NOMO-1 treated with dmso at 0.1 percent for 144 hours (cell line): ENCODE measurements at regions not wholly inside any gene's neighbourhood (a gene's known extent, or its start where the extent isn't known, plus 50 kb on each side); places are given as distances from the start of the nearest gene placed in this dataset.
A peak's percentile ranks its signal among the peaks of the same experiment; 100 is the strongest.

ENCODE experiments used
- DNase-seq: peaks from one replicate; lab custom pipeline; 2025; ENCODE audit not compliant: unreplicated experiment; lab: John Stamatoyannopoulos, UW

DNA sequence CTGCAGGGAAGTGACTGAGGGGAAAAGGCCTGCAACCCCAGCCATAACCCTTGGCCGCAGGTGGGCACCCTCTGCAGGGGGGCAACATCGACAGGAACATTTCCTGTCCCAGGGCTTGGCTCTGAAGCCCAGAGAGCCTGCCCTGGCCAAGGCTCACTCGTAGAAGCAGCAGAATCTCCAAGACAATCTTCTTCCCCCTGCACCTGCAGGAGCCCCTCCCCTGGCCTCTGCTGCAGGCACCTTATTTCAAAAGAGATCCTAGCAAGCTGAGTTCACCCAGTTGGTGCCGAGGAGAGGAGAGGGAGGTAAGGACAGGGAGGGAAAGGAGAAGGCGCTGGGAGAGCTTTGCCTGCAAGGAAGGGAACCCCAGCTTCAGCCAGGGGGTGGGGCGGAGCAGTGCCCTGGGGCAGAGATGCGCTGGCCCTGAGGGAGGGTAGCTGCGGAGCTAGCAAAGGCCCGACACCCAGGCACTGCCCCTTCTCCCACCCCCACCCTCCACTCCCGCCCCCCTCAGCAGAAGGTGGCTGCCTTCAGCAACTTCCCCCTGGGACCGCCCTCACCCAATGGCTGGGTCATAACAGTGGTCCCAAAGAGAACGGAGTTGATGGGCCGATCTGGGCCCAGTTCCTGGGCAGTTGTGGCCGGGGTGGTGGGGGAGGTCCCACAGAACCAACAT is 104.3 kb upstream of the TNRC6C start:
- no peak for DNase-seq

DNA sequence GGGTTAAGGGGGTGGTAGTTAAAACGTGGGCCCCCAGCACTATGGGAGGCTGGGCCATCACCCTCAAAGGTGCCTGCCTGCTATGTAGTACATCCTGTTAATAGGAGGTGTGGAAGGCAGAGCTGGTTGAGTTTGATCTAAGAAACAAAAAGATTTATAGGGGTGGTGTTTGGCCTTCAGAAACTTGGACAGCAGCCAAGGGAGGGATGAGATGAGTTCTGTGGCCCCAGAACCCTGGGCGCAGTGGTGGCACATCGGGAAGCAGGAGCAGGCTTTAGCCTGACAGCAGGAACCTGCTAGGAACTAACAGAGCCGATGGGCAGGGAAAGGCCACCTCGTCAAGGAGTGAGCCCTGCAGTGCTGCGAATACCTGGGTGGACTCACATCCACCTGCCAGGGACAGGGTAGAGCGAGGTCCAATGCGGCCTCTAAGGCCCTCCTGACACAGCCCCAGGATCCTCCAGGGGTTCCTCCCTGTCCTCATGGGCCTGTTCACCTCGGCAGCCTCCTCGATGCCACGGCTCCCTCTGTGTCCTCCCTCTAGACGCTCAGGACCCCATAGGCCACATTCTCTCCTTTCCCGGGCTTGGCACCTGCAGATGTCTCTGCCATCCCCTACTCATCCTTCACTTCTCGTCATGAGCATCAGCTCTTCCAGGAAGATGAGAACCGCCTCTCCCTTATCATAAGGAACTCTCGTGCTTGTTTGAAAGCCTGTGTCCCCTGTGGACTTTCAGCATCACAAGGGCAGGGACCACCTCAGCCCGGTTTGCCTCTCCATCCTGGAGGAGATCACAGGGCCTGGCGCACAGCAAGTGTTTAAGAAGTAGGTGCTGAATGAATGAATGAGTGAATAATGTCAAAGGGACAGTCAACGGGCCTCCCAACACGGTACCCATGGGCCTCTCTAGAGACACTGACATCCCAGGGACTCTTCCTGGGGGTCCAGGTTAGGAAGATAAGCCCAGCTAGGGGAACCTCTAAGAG is 103.5 kb upstream of the TNRC6C start:
- DNase-seq: no peak

DNA sequence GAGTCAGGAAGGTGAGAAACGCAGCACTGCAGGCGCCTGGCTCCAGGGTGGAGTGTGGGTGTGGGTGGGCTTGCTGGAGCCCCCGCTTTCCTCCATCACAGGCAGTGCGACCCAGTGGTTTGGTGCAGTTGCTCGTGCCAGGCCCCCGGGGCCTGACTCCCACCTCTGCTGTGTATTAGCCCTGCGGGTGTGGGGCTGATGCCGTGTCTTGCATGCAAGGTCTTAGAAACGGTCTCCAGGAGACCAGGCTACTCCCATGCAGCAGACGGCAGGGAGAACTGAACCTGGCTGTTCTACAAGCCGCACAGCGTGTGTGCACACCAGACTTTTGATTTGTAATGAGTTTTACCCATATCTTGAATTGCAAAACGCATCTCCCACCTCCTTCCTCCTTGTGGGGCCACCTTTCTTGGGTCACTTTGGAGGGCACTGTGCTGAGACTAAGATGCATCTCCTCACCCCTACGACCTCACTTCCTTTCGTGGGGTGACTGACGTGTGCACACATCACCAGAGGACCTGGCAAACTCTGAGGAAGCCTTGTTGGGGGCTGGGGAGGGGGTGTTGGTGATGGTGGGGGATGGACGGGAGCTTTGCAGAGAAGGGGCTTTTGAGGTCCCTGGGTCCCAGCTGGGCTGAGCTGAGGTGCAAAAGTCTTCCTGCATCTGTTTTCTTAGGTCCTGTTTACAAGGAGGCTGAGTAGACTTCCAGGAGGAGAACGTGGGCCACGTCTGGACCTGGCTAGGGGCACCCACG is 101.8 kb upstream of the TNRC6C start:
- DNase-seq: no peak

DNA sequence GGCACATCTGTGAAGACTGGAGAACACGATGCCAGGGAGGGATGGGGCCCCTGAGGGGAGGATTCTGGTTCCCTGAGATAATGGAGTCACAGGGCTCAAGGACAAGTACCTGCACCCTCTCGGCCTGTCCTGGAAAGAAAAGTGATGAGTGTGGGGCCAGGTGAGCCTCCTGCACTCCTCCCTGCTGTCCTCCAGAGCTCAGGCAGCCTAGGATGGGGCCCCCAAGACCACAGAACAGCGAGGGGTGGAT is 101.3 kb upstream of the TNRC6C start:
- DNase-seq: no peak

DNA sequence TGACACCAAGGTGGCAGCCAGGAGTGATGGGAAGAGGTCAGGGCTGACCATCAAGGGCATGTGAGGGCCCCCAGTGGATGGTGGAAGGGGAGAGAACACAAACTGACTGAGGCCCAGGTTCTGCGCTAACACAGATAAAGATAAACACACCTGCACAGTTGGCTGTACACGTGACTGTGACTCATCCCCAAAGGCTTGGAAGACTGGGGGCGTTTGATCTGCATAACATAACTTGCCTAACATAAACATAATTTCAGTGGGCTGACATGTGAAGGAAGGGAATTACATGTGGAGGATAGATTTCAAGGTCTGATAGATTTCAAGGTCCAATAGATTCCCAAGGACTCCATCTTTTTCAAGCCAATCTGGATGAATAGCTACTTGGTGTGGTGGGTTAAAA is 100.9 kb upstream of the TNRC6C start:
- no peak for DNase-seq

DNA sequence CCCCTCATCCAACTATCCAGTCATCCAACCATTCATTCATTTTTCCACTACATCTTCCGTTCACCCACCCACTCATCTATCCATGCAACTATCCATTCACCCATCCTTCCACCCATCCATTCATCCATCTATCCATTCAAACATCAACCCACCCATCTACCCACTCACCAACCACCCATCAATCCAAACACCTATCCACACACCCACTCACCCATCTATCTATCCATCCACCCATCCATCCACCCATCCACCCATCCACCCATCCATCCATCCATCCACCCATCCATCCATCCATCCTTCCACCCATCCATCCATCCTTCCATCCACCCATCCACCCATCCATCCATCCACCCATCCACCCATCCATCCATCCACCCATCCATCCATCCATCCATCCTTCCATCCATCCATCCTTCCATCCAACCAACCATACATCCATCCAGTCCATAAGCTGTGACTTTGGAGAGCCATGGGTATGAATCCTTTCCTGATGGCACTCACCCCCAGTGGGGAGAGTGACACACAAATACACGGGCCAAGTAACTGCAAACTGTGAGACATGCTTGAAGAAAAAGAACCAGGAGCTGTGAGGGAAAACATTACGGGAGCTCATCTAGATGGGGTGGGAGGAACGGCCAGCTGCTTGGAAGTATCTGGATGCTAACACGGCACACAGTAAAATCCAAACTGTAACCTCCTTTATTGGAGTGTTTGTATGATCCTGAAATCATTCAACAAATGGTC is 100.0 kb upstream of the TNRC6C start:
- no peak for DNase-seq

DNA sequence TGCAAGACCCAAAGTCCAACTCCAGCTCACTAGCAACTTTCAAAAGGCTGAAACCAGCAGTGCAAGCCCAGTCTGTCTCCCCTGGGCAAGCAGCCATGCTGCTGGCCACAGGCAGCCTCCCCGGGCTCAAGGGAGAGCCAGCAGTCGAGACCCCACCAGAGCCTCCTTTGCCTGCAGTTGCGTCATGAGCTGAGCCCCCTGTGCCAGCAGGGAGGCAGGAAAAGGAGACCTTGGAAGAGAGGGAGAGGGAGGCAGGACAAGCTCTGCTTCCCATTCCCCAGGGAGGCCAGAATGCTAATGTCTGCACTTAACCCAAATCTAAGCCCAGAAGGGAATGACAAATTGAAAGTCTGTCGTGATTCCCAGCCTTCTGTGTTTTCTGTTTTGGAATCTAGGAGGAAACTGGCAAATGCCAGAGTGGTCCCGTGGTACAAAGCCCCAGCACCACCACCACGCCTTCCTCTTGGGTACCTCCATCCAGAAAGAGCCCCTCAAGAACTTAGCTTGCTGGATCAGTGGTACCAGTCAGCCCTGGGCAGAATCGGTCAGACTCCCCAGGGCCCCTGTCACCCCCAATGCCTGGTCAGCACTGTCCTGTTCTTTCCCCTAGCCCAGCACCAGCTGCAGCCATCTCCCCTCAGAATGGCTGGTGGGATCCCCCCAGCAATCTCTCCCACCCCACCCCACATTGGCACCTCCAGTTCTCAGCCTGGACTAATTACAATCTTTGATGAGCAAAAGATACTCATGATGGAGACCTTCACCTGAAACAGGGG is 99.3 kb upstream of the TNRC6C start:
- no peak for DNase-seq

DNA sequence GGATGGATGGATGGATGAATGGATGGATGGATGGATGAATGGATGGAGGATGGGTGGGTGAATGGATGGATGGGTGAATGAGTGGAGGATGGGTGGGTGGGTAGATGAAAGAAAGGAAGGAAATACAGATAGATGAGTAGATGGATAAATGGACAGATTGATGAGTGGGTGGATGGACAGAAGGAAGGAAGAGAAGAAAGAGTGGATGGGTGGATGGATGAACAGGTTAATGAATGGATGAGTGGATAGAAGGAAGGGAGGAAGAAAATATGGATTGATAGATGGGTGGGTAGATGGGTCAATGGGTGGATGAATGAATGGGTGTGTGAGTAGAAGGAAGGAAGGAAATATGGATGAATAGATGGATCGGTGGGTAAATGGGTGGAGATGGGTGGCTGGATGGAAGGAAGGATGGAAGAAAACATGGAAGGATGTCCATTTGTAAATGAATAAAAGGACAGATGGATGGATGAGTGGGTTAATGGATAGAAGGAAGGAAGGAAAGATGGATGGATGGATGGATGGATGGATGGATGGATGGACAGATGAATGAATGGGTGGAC is 97.3 kb upstream of the TNRC6C start:
- DNase-seq: no peak

GRCh38 chr17:77861981-77862645 is 96.4 kb upstream of the TNRC6C start:
- no peak for DNase-seq

DNA sequence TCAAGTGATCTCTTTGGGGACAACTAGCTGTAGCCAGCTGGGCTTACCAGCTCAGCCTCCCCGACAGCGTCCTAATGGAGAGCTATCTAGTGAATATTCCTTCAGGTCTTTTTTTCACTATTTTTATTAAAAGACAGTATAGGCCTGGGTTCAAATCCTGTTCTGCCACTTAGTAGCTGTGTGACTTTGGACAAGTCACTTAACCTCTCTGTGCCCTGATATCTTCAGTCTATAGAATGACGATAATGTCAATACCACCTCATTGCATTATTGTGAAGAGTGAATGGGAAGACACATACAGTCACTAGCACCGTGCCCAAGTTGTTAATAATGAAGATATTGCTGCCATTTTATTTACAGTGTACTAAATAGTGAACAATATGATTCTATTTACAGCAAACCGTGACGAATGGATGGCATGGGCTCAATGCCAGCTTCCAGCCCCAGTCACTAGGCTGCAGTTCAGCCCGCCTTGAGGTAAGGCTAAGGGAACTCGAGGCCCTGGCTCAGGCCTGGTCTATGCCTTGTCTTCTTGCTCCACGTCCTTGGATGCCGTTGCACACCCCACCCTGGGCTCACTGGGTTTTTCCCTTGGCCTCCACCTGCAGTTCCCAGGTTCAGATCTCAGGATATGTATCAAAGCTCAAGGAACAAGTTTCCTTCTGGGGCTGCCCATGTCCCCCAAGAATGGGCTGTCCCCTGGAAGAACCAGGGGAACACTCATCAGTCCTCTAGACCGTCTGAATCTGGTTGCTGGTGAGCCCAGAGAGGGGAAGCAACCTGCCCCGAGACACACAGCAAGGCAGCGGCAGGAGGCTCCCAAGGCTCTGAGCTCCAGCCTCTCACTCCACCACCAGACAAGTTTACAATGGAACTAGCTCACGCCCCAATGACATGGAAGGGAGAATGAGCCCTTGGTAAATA is 95.4 kb upstream of the TNRC6C start:
- DNase-seq: no peak

GRCh38 chr17:77863814-77864161 is 94.7 kb upstream of the TNRC6C start:
- DNase-seq: peak; percentile 71

GRCh38 chr17:77864234-77865111 is 94.0 kb upstream of the TNRC6C start:
- DNase-seq: no peak

DNA sequence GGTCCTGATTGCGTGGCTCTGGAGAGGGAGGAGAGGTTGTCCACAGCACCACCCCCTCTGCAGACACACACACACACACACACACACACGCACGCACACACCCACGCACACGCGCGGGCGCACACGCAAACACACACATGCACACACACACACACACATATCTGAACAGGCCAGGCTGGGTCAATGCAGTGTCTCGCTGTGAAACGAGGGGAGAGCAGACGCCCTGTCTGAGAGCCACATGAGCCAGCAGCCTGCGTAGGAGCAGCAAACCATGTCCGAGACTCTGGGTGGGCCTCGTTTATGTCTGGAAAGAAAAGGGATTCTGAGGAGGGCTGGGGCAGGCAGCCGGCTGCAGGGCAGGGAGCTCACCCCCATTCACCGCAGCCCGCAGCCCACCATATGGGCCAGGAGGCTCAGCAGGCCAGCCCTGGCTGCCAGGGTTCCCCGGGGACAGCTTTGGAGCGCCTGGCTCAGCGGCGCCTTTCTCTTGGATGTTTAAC is 93.3 kb upstream of the TNRC6C start:
- no peak for DNase-seq

DNA sequence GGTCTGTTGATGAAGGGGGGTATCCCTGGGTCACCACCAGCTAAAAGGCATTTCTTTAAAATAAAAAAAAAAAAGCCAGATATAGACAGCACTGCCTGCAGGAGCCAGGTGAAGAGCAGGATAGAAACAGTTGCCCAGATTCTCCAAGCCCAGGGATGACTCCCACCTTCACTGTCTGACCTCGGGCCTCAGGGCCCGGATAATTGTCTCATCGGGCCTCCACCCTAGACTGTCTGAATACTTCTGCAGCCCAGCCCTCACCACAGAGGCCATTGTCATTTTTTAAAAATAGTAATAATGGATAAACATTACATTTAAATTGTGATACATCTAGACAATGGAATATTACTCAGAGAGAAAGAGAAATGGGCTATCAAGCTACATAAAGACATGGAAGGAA is 92.8 kb upstream of the TNRC6C start:
- no peak for DNase-seq

- DNase-seq: no peak
Observed at GRCh38 chr17:77867308-77867781, 91.2 kb upstream of the TNRC6C start.

DNA sequence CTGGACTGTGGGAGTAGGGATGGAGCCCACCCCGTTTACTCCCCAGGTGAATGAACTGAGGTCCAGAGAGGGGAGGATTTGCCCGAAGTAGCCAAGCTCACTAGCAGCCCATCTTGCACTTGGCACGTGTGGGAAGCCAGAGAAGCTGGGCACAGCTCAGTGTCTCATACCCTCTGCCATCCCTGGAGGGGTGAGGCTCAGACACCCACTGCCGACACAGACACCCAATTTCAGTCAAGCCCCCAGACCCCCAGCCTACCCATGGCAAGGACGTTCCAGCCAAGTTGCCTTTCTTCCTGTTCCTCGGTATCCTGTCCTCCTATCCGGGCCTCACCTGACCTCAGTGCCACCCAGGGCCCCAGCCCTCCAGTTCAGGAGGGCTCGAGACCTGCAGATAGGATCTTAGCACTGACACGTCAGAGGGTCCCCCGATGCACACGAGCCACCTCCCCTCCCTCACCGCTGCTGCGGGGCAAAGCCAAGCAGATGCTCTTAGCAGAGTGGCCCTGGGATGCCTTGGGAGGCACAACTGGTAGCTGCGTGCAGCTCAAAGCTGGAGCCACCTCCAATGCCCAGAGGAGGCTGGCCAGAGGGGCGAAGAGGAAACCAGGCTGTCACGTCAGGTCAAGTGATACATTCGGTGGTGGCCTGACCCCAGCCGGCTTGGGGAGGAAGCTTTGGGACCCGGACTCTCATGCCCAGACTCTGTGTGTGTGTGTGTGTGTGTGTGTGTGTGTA is 90.4 kb upstream of the TNRC6C start:
- DNase-seq: no peak
